Esophagus squamous epithelium (tissue), 5 donors: ENCODE measurements at regions not wholly inside any gene's neighbourhood (a gene's known extent, or its start where the extent isn't known, plus 50 kb on each side); places are given as distances from the start of the nearest gene placed in this dataset.

ENCODE experiments used
- DNase-seq: peaks from one replicate; lab custom pipeline; 2025; lab: John Stamatoyannopoulos, UW
- H3K27ac ChIP-seq, 4 donors: fragments of 200-600 bp; sonication (generic); one replicate each; pipeline ENCODE4 v1.5.1; 2016 to 2019; ENCODE audit warnings: mild to moderate bottlenecking in 1 of 4
- H3K27me3 ChIP-seq, 4 donors: fragments of 200-600 bp; sonication (generic); 1 replicate in 3 of 4; 2 replicates in 1 of 4; pipeline versions ENCODE4 v1.5.1 to v1.6.0; 2017 to 2021; ENCODE audit warnings: antibody characterized with exemption in 1 of 4
- H3K36me3 ChIP-seq, 3 donors: fragments of 200-600 bp; sonication (generic); one replicate each; pipeline ENCODE4 v1.5.1; 2016 to 2019
- H3K4me1 ChIP-seq, 3 donors: fragments of 200-600 bp; sonication (generic); one replicate each; pipeline ENCODE4 v1.5.1; 2017 to 2019
- H3K4me3 ChIP-seq, 4 donors: fragments of 200-600 bp; sonication (generic); 1 replicate in 3 of 4; 2 replicates in 1 of 4; pipeline ENCODE4 v1.5.1; 2016 to 2019; ENCODE audit warnings: mild to moderate bottlenecking in 2 of 4, moderate library complexity in 1 of 4
- H3K9me3 ChIP-seq, 3 donors: fragments of 200-600 bp; sonication (generic); one replicate each; pipeline ENCODE4 v1.5.1; 2016 to 2019
- POLR2A ChIP-seq, 4 donors: fragments of 450-650 bp; IDR thresholded peaks; one replicate each; pipeline ENCODE4 v1.6.1; 2017; ENCODE audit warnings: antibody characterized with exemption in 4 of 4, mild to moderate bottlenecking in 4 of 4, moderate library complexity in 3 of 4
- WGBS, 2 donors: methylation state at CpG; one replicate each; pipeline ENCODE4 v1.1.5; 2018; 5-methylcytosine and 5-hydroxymethylcytosine counted together
- intact Hi-C: fragments of 100-400 bp; cut with DNase I; formaldehyde crosslinking; loops from one replicate; pipeline ENCODE4 v1.15.0; 2022
- TF ChIP-seq, protein P1 (sequence below), 6 experiments: fragments of 450-650 bp in 4 of 6; fragments of 200-600 bp in 2 of 6; sonication (generic) in 2 of 6; IDR thresholded peaks; one replicate each; pipeline ENCODE4 v1.5.1; 2016 to 2019; ENCODE audit warnings: antibody characterized with exemption in 6 of 6, mild to moderate bottlenecking in 4 of 6, moderate library complexity in 4 of 6
- donor health status: DM: yes; HTN: yes; CAD: no.

DNA sequence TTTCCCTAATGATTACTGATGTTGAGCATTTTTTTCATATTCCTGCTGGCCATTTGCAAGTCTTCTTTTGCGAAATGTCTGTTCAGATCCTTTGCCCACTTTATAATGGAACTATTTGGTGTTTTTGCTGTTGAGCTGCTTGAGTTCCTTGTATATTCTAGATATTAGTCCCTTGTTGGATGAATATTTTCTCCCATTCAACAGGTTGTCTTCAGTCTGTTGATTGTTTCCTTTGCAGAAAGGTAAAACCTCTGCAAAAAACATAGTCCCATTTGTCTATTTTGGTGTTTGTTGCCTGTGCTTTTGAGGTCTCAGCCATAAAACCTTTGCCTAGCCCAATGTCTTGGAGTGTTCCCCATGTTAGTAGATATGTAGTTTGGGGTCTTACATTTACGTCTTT lies 78.0 kb upstream of the GUCA2B start:
- WGBS, 2 donors = 87 to 94% methylated on average over 2 of the region's 2 CpGs
- Histone ChIP-seq H3K27me3 (peaks cover 0 to 9% (median 0%) of the 10 kb centered on the region in 4 donors), H3K36me3 (no peaks in the 10 kb centered on the region), H3K4me3 (no peak overlapping the region), H3K27ac (no peak overlapping the region), H3K4me1 (no peaks in the 10 kb centered on the region), H3K9me3 (no peaks in the 10 kb centered on the region)
- TF ChIP-seq, protein P1, sequence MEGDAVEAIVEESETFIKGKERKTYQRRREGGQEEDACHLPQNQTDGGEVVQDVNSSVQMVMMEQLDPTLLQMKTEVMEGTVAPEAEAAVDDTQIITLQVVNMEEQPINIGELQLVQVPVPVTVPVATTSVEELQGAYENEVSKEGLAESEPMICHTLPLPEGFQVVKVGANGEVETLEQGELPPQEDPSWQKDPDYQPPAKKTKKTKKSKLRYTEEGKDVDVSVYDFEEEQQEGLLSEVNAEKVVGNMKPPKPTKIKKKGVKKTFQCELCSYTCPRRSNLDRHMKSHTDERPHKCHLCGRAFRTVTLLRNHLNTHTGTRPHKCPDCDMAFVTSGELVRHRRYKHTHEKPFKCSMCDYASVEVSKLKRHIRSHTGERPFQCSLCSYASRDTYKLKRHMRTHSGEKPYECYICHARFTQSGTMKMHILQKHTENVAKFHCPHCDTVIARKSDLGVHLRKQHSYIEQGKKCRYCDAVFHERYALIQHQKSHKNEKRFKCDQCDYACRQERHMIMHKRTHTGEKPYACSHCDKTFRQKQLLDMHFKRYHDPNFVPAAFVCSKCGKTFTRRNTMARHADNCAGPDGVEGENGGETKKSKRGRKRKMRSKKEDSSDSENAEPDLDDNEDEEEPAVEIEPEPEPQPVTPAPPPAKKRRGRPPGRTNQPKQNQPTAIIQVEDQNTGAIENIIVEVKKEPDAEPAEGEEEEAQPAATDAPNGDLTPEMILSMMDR (IDR thresholded peaks at IDR 0.05) = no peak
- no peak for TF ChIP-seq POLR2A (IDR thresholded peaks at IDR 0.05)
- DNase-seq = no peak
- intact Hi-C loops = no loop called here

DNA sequence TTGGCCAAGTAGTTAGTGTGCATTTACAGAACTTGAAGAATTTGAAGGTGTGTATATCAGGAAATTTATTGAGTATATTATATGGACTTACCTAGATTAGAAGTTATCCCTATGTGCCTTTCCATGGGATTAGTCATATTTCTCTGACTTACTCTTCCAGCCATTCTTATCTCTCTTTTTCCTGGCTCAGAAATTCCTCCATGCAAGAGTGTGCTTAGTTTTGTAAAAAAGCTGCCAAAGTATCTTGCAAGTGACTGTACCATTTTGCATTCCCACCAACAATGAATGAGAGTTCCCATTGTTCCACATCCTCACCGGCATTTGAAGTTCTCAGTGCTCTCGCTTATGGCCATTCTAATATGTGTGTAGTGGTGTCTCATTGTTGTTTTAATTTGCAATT lies 82.2 kb upstream of the GUCA2B start:
- no peak for DNase-seq
- intact Hi-C loops = no loop called here
- Histone ChIP-seq H3K27me3 (peaks cover 0 to 14% (median 0%) of the 10 kb centered on the region in 4 donors), H3K27ac (no peak overlapping the region), H3K36me3 (no peaks in the 10 kb centered on the region), H3K4me1 (no peaks in the 10 kb centered on the region), H3K4me3 (no peak overlapping the region), H3K9me3 (no peaks in the 10 kb centered on the region)
- no peak for TF ChIP-seq POLR2A (IDR thresholded peaks at IDR 0.05)
- TF ChIP-seq, protein P1 (IDR thresholded peaks at IDR 0.05) = no peak
- WGBS, 2 donors = 95 to 96% methylated on average over 2 of the region's 2 CpGs

DNA sequence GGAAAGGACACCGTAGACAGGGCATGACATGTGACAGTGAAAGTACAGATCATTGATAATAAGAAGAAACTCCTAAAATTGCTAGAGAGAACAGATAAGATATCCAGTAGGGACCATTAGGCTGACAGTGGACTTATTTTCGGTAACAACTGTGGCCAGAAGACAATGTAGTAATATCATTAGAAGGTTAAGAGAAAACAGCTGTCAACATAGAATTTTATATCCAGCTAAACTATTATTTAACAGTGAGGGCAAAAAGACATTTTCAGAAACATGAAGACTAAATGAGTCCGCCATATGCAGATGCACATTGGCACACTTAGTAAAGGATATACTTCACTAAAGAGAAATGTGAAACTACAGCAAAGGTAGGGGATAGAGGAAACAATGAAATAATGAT lies 95.4 kb upstream of the GUCA2B start:
- H3K9me3 ChIP-seq = peaks cover 0 to 14% (median 14%) of the 10 kb centered on the region in 3 donors
- H3K27ac ChIP-seq = no peak overlapping the region
- no peak for DNase-seq
- peaks cover 0 to 17% (median 2%) of the 10 kb centered on the region in 4 donors for H3K27me3 ChIP-seq
- H3K4me3 ChIP-seq = no peak overlapping the region
- no peaks in the 10 kb centered on the region for H3K4me1 ChIP-seq
- TF ChIP-seq POLR2A (IDR thresholded peaks at IDR 0.05) = no peak
- TF ChIP-seq, protein P1 (IDR thresholded peaks at IDR 0.05) = no peak
- H3K36me3 ChIP-seq = no peaks in the 10 kb centered on the region
- 94 to 96% methylated on average over 3 of the region's 3 CpGs for WGBS, 2 donors
- intact Hi-C loops = no loop called here

- Histone ChIP-seq H3K4me3 (no peak overlapping the region), H3K4me1 (no peaks in the 10 kb centered on the region), H3K27me3 (peaks cover 0 to 19% (median 2%) of the 10 kb centered on the region in 4 donors), H3K27ac (no peak overlapping the region), H3K36me3 (no peaks in the 10 kb centered on the region), H3K9me3 (peaks cover 0 to 14% (median 14%) of the 10 kb centered on the region in 3 donors)
- no peak for TF ChIP-seq POLR2A (IDR thresholded peaks at IDR 0.05)
- TF ChIP-seq, protein P1 (IDR thresholded peaks at IDR 0.05) = no peak
- intact Hi-C loops = no loop called here
- no peak for DNase-seq
Measured at GRCh38 chr1:42056460-42056859, 96.8 kb upstream of the GUCA2B start.

DNA sequence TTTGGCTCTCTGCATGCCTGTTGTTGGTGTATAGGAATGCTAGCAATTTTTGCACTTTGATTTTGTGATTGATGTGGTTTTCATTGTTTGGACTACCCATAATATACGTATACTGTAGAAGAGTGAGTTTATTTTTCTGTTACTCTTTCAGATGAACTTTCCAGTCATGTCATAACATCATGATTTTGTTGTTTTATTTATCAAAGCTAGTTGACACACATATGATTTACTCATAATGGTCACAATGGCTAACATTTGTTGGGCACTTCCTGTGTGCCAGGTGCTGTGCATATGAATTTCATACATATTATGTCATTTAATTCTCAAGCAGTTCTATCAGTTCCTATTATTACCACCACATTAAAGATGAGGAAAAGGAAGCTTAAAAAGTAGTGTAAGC lies 98.1 kb upstream of the GUCA2B start:
- Histone ChIP-seq H3K4me3 (no peak overlapping the region), H3K4me1 (no peaks in the 10 kb centered on the region), H3K27me3 (peaks cover 0 to 33% (median 2%) of the 10 kb centered on the region in 4 donors), H3K9me3 (peaks cover 0 to 14% (median 14%) of the 10 kb centered on the region in 3 donors), H3K27ac (no peak overlapping the region), H3K36me3 (no peaks in the 10 kb centered on the region)
- DNase-seq = no peak
- whole genome bisulfite sequencing, 2 donors = 39 to 48% methylated on average over 1 of the region's 1 CpG
- intact Hi-C loops = no loop called here
- TF ChIP-seq POLR2A (IDR thresholded peaks at IDR 0.05) = no peak
- TF ChIP-seq, protein P1 (IDR thresholded peaks at IDR 0.05) = no peak
